HCT116 (cell line): ENCODE measurements at regions not wholly inside any gene's neighbourhood (a gene's known extent, or its start where the extent isn't known, plus 50 kb on each side); places are given as distances from the start of the nearest gene placed in this dataset.

Source experiments
- CEBPB ChIP-seq: IDR thresholded peaks from 2 replicates; pipeline ENCODE4 v1.6.1; 2012; ENCODE audit warnings: low read depth
- POLR2A ChIP-seq: IDR thresholded peaks from 2 replicates; pipeline ENCODE4 v1.7.0; 2011; ENCODE audit warnings: borderline replicate concordance; ENCODE audit not compliant: insufficient read depth, insufficient read length; ENCODE audit errors: extremely low read depth
- POLR2AphosphoS5 ChIP-seq: IDR thresholded peaks from 2 replicates; pipeline ENCODE4 v1.6.1; 2011; ENCODE audit warnings: mild to moderate bottlenecking, low read depth, low read length, moderate library complexity
- SP1 ChIP-seq: IDR thresholded peaks from 2 replicates; pipeline ENCODE4 v1.6.1; 2012; ENCODE audit warnings: low read depth
- SRF ChIP-seq: IDR thresholded peaks from 2 replicates; pipeline ENCODE4 v1.6.1; 2012; ENCODE audit warnings: low read depth
- ZFX ChIP-seq: fragments of 450-650 bp; IDR thresholded peaks from 2 replicates; pipeline ENCODE4 v1.6.1; 2017
- ZNF274 ChIP-seq: fragments of 200-500 bp; sonication (Bioruptor generic); IDR thresholded peaks from 2 replicates; pipeline ENCODE4 v1.6.1; 2014; ENCODE audit warnings: mild to moderate bottlenecking, low read depth, low read length, inconsistent platforms
- TF ChIP-seq, protein P1 (sequence below), 3 experiments: fragments of 200-600 bp in 1 of 3; sonication (generic) in 1 of 3; IDR thresholded peaks in 2 of 3; conservative IDR thresholded peaks in 1 of 3; 2 replicates each; pipeline ENCODE4 v1.5.1; 2012 to 2017; ENCODE audit warnings: low read depth in 2 of 3, low read length in 2 of 3, antibody characterized with exemption in 1 of 3, borderline replicate concordance in 1 of 3, control low read depth in 1 of 3, mild to moderate bottlenecking in 1 of 3, mixed read lengths in 1 of 3, mixed run types in 1 of 3, moderate library complexity in 1 of 3; ENCODE audit not compliant: insufficient read depth in 1 of 3

DNA sequence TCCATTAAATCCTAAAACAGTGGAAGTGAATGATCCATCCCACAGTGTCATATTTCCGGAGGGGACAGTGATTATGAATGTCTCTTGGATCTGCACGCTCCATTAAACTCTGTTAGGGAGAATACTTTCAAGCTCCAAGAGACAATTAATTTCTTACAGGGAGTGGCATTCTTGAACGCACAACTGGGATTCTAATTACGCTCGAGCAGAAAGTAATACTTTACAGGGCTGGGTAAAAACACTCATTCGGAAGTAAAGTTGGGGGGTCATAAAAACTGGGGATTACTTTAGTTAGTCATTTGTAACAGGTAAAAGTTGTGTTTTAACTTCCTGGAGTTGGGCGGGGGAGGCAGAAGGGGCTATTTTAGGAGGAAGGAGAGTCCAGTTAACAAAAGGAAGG, 151.8 kb downstream of the ZFP64 start:
- TF ChIP-seq POLR2AphosphoS5 (no peak), SRF (no peak), ZFX (no peak), POLR2A (no peak), CEBPB (no peak), SP1 (no peak), ZNF274 (no peak)
- TF ChIP-seq, protein P1, sequence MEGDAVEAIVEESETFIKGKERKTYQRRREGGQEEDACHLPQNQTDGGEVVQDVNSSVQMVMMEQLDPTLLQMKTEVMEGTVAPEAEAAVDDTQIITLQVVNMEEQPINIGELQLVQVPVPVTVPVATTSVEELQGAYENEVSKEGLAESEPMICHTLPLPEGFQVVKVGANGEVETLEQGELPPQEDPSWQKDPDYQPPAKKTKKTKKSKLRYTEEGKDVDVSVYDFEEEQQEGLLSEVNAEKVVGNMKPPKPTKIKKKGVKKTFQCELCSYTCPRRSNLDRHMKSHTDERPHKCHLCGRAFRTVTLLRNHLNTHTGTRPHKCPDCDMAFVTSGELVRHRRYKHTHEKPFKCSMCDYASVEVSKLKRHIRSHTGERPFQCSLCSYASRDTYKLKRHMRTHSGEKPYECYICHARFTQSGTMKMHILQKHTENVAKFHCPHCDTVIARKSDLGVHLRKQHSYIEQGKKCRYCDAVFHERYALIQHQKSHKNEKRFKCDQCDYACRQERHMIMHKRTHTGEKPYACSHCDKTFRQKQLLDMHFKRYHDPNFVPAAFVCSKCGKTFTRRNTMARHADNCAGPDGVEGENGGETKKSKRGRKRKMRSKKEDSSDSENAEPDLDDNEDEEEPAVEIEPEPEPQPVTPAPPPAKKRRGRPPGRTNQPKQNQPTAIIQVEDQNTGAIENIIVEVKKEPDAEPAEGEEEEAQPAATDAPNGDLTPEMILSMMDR (IDR thresholded peaks at IDR 0.05 in 2 of 3, conservative IDR thresholded peaks at IDR 0.05 in 1 of 3; ENCODE audit: borderline replicate concordance in 1 of 3, insufficient read depth in 1 of 3, low read depth in 2 of 3, low read length in 2 of 3), result no peak
